HEK293 (cell line): ENCODE measurements at regions not wholly inside any gene's neighbourhood (a gene's known extent, or its start where the extent isn't known, plus 50 kb on each side); places are given as distances from the start of the nearest gene placed in this dataset.

ENCODE experiments used
- ZNF501 ChIP-seq: fragments of 450-650 bp; formaldehyde crosslinking; IDR thresholded peaks from 2 replicates; pipeline ENCODE4 v1.5.1; 2016; ENCODE audit warnings: missing biosample characterization, missing genetic modification characterization
- ZNF701 ChIP-seq: fragments of 450-650 bp; formaldehyde crosslinking; IDR thresholded peaks from 2 replicates; pipeline ENCODE4 v1.5.1; 2016; ENCODE audit warnings: missing biosample characterization, missing genetic modification characterization

- TF ChIP-seq ZNF701 (tag by site-specific recombination) (no peak), ZNF501 (tag by site-specific recombination) (no peak)
Measured at GRCh38 chr1:38516560-38516959, 343.0 kb downstream of the RRAGC start.
